AML-193 (cell line): ENCODE measurements at regions not wholly inside any gene's neighbourhood (a gene's known extent, or its start where the extent isn't known, plus 50 kb on each side); places are given as distances from the start of the nearest gene placed in this dataset.
"Not testable (repeated sequence)": the region's sequence is repeated elsewhere in the genome, so short reads cannot be mapped to it uniquely, and the experiment has no call there.

Source experiments
- DNase-seq, 2 experiments: peaks; one replicate each; lab custom pipeline; 2025; lab: John Stamatoyannopoulos, UW

- no peak for DNase-seq
Measured at GRCh38 chr5:159588941-159589340, 258.7 kb upstream of the IL12B start.

- no peak for DNase-seq
Measured at GRCh38 chr5:159593518-159594073, 263.3 kb upstream of the IL12B start.

- DNase-seq: not testable (repeated sequence)
Measured at GRCh38 chr5:159595561-159595960, 265.3 kb upstream of the IL12B start.

GRCh38 chr5:159601216-159601615, 270.9 kb upstream of the IL12B start:
- no peak for DNase-seq

GRCh38 chr5:159602434-159602833, 272.1 kb upstream of the IL12B start:
- no peak for DNase-seq

- DNase-seq: no peak
Measured at GRCh38 chr5:159605585-159605984, 275.3 kb upstream of the IL12B start.

- no peak for DNase-seq
Measured at GRCh38 chr5:159609359-159609758, 279.1 kb upstream of the IL12B start.

GRCh38 chr5:159610966-159611579, 280.8 kb upstream of the IL12B start:
- DNase-seq: no peak

- DNase-seq: no peak
Measured at GRCh38 chr5:159616952-159617351, 286.7 kb upstream of the IL12B start.

- no peak for DNase-seq
Measured at GRCh38 chr5:159619826-159620225, 289.5 kb upstream of the IL12B start.

- no peak for DNase-seq
Measured at GRCh38 chr5:159620853-159621540, 290.7 kb upstream of the IL12B start.

GRCh38 chr5:159628703-159629102, 287.6 kb upstream of the ADRA1B start:
- DNase-seq: no peak

GRCh38 chr5:159629158-159629557, 287.1 kb upstream of the ADRA1B start:
- no peak for DNase-seq

- no peak for DNase-seq
Measured at GRCh38 chr5:159630545-159630944, 285.7 kb upstream of the ADRA1B start.

- no peak for DNase-seq
Measured at GRCh38 chr5:159631001-159631400, 285.3 kb upstream of the ADRA1B start.

- DNase-seq: no peak
Measured at GRCh38 chr5:159632866-159633265, 283.4 kb upstream of the ADRA1B start.

- DNase-seq: no peak
Measured at GRCh38 chr5:159638481-159638880, 277.8 kb upstream of the ADRA1B start.

GRCh38 chr5:159638954-159639559, 277.2 kb upstream of the ADRA1B start:
- no peak for DNase-seq

GRCh38 chr5:159639590-159639989, 276.7 kb upstream of the ADRA1B start:
- no peak for DNase-seq

- DNase-seq: no peak
Measured at GRCh38 chr5:159640446-159640845, 275.8 kb upstream of the ADRA1B start.

- DNase-seq: no peak
Measured at GRCh38 chr5:159640921-159641320, 275.4 kb upstream of the ADRA1B start.

- no peak for DNase-seq
Measured at GRCh38 chr5:159641371-159642039, 274.8 kb upstream of the ADRA1B start.

- DNase-seq: no peak
Measured at GRCh38 chr5:159642379-159642778, 273.9 kb upstream of the ADRA1B start.
